ENCODE measurements at regions not wholly inside any gene's neighbourhood (a gene's known extent, or its start where the extent isn't known, plus 50 kb on each side); places are given as distances from the start of the nearest gene placed in this dataset.

GRCh38 chr12:78271546-78271945 is 440.9 kb downstream of the NAV3 start:
- ChIA-PET POLR2A (no interaction called here), CTCF (no interaction called here)
- dilution Hi-C loops (cut with MboI; ENCODE audit: extremely low pct_ligation_motif_present, low sequenced_read_pairs), result no loop called here

GRCh38 chr12:78275886-78276285 is 445.2 kb downstream of the NAV3 start:
- BruUV-seq (replicated peaks), result no TSS peak
- Histone ChIP-seq H3K4me1 (ENCODE audit: control insufficient read depth, extremely low read depth, insufficient read depth, low read length) (no peaks in the 10 kb centered on the region), H3K79me2 (ENCODE audit: control insufficient read depth, insufficient read depth, low read length) (no peaks in the 10 kb centered on the region), H3K9ac (replicated peaks; ENCODE audit: extremely low read depth, insufficient read depth, low read length) (no peak overlapping the region), H3K4me2 (ENCODE audit: insufficient read depth, low read length) (no peak overlapping the region), H2AFZ (ENCODE audit: low read depth, low read length) (no peak overlapping the region), H3K9me3 (replicated peaks; ENCODE audit: control insufficient read depth, insufficient read depth, low read length) (no peaks in the 10 kb centered on the region), H4K20me1 (replicated peaks; ENCODE audit: control insufficient read depth, extremely low read depth, insufficient read depth, low read length) (no peaks in the 10 kb centered on the region), H3K27ac (ENCODE audit: insufficient read depth, low read depth, low read length) (no peak overlapping the region), H3K27me3 (ENCODE audit: control insufficient read depth in 2 of 2, insufficient read depth in 2 of 2, low read length in 2 of 2) (no peaks in the 10 kb centered on the region), H3K4me3 (replicated peaks in 1 of 3; ENCODE audit: insufficient read depth in 1 of 3, low read depth in 1 of 3, low read length in 3 of 3) (no peak overlapping the region), H3K9me1 (replicated peaks; ENCODE audit: control insufficient read depth, extremely low read depth, insufficient read depth, low read length) (no peaks in the 10 kb centered on the region), H3K36me3 (ENCODE audit: control insufficient read depth in 2 of 2, extremely low read depth in 1 of 2, insufficient read depth in 2 of 2, low read length in 2 of 2) (no peaks in the 10 kb centered on the region)
- ChIA-PET CTCF (no interaction called here), POLR2A (no interaction called here)
- intact Hi-C loops (cut with micrococcal nuclease) (no loop called here), dilution Hi-C loops (cut with MboI; ENCODE audit: extremely low pct_ligation_motif_present, low sequenced_read_pairs) (no loop called here)
- no peak for TF ChIP-seq POLR2AphosphoS5 (IDR thresholded peaks at IDR 0.05; ENCODE audit: insufficient read depth, low read depth, low read length)
- no peak for TF ChIP-seq MYC (IDR thresholded peaks at IDR 0.05; ENCODE audit: low read depth, low read length)
- TF ChIP-seq CTCF (IDR thresholded peaks at IDR 0.05; ENCODE audit: extremely low read depth in 1 of 2, insufficient read depth in 1 of 2, low read depth in 1 of 2, low read length in 2 of 2), result no peak
- no peak for TF ChIP-seq GATA2 (IDR thresholded peaks at IDR 0.05; ENCODE audit: insufficient read depth, insufficient read length, low read depth, low read length)
- no peak for TF ChIP-seq FOS (IDR thresholded peaks at IDR 0.05; ENCODE audit: borderline replicate concordance, insufficient read depth, low read length)
- no peak for TF ChIP-seq MAX (IDR thresholded peaks at IDR 0.05; ENCODE audit: insufficient read depth, insufficient read length)
- DNase-seq (ENCODE audit: low read depth, low spot score) (no peak), FAIRE-seq (no peak)

More at GRCh38 chr12:78271546-78271945, 440.9 kb downstream of the NAV3 start:
- Histone ChIP-seq H3K27me3 (ENCODE audit: control insufficient read depth in 2 of 2, insufficient read depth in 2 of 2, low read length in 2 of 2) (no peaks in the 10 kb centered on the region), H2AFZ (ENCODE audit: low read depth, low read length) (no peak overlapping the region), H3K9me3 (replicated peaks; ENCODE audit: control insufficient read depth, insufficient read depth, low read length) (no peaks in the 10 kb centered on the region), H3K9ac (replicated peaks; ENCODE audit: extremely low read depth, insufficient read depth, low read length) (no peak overlapping the region), H4K20me1 (replicated peaks; ENCODE audit: control insufficient read depth, extremely low read depth, insufficient read depth, low read length) (no peaks in the 10 kb centered on the region), H3K9me1 (replicated peaks; ENCODE audit: control insufficient read depth, extremely low read depth, insufficient read depth, low read length) (no peaks in the 10 kb centered on the region), H3K4me2 (ENCODE audit: insufficient read depth, low read length) (no peak overlapping the region), H3K27ac (ENCODE audit: insufficient read depth, low read depth, low read length) (no peak overlapping the region), H3K4me3 (replicated peaks in 1 of 3; ENCODE audit: insufficient read depth in 1 of 3, low read depth in 1 of 3, low read length in 3 of 3) (no peak overlapping the region), H3K36me3 (ENCODE audit: control insufficient read depth in 2 of 2, extremely low read depth in 1 of 2, insufficient read depth in 2 of 2, low read length in 2 of 2) (no peaks in the 10 kb centered on the region), H3K79me2 (ENCODE audit: control insufficient read depth, insufficient read depth, low read length) (no peaks in the 10 kb centered on the region), H3K4me1 (ENCODE audit: control insufficient read depth, extremely low read depth, insufficient read depth, low read length) (no peaks in the 10 kb centered on the region)
- intact Hi-C loops (cut with micrococcal nuclease), result no loop called here
- no TSS peak for BruUV-seq (replicated peaks)
- FAIRE-seq (no peak), DNase-seq (ENCODE audit: low read depth, low spot score) (no peak)
- TF ChIP-seq GATA2 (IDR thresholded peaks at IDR 0.05; ENCODE audit: insufficient read depth, insufficient read length, low read depth, low read length), result no peak
